H1 (cell line): ENCODE measurements at regions not wholly inside any gene's neighbourhood (a gene's known extent, or its start where the extent isn't known, plus 50 kb on each side); places are given as distances from the start of the nearest gene placed in this dataset.

Experiments
- SAP30 ChIP-seq: fragments of 300-600 bp; sonication (generic); IDR thresholded peaks from 2 replicates; pipeline ENCODE4 v1.7.1; 2012; ENCODE audit warnings: low read length, moderate library complexity, mild to moderate bottlenecking, inconsistent platforms; ENCODE audit not compliant: insufficient read depth, insufficient replicate concordance
- ZNF274 ChIP-seq: IDR thresholded peaks from 2 replicates; pipeline ENCODE4 v1.7.0; 2012; ENCODE audit warnings: low read length, borderline replicate concordance; ENCODE audit errors: extremely low read depth

GRCh38 chr15:69668039-69668705 lies 215.6 kb downstream of the RPLP1 start (continued):
- TF ChIP-seq ZNF274 (no peak), SAP30 (no peak)
- TF ChIP-seq, all 59 proteins: peak for 0
